GM18519 (cell line): ENCODE measurements at regions not wholly inside any gene's neighbourhood (a gene's known extent, or its start where the extent isn't known, plus 50 kb on each side); places are given as distances from the start of the nearest gene placed in this dataset.

Experiments used
- ATAC-seq: cut with Tn5 transposase; IDR thresholded peaks from one replicate; pipeline ENCODE4 v1.9.1; 2021; ENCODE audit warnings: mild to moderate bottlenecking, moderate library complexity; ENCODE audit not compliant: unreplicated experiment, low FRiP score

DNA sequence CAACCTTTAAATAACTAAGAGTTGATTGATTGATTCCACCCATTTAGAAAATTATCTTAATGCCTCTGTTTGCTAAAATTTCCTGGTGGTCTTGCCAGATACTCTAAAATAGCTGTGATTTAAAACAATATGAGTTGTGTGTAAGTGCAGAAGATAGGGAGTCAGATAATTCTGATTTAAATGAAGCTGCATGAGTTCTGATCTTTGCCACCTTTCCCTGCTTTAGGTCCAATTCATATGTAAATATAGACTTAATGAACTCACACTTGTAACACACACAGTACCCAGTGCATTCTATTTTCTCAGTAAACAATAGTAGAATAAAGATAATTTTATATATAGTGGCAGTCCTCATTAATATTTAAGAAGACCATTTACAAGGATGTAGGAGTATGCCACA is 981.8 kb downstream of the SLITRK1 start:
- no peak for ATAC-seq

GRCh38 chr13:82898586-82898985 is 983.7 kb downstream of the SLITRK1 start:
- ATAC-seq, result no peak

- ATAC-seq, result no peak
Measured at GRCh38 chr13:82879921-82880320, 1002.4 kb downstream of the SLITRK1 start.

DNA sequence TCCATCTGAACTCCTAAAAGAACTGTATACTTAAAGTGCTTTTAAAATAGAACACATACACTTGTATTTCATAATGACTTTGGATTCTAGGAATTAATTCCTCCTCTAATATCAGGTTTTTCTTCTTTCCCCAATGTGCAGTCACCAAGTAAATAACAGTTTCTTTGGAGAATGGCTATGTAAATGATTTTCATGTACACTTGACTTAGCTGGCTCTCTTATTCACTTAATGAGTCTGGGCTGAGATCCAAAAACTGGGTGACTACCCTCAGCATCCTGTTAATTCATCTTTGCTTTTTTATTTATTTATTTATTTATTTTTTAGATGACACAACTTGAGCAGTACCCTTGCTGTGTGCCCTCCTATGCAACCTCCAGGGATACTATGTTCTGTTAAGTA is 1003.7 kb downstream of the SLITRK1 start:
- no peak for ATAC-seq

DNA sequence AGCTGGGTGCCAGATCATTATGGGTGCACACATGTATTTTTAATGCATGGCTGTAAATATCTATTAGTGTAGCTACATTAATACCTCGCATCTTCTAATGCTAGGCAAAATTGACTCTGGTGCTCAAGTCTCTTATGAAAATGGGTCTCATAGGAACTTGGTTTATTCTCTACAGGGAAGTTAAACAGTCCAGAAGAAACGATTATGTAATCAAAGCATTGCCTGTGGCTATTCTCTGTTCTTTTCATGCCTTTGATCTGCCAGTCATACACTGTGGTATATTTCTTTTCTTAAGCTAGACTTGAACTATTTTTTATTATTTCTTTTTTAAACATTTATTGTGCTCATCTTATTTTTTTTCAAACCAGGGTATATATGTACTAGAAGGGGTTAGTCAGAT is 1015.0 kb downstream of the SLITRK1 start:
- ATAC-seq, result no peak

DNA sequence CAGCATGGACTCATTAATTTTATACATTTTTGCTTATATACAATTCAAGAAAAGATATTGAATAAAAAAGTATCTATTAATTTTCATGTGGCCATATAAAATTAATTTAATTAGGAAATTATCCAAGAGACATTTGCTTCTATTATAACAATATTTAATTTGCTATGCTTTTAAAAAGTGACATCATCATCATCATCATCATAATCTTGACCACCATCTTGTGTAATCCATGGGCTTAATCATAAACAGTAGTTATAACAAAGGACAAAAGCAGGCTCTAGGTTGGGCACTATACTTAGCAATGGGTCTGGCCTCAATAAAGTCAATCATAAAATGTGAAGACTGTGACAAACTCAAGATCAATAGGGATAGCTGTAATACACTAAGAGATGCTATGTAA is 1031.6 kb downstream of the SLITRK1 start:
- ATAC-seq, result no peak

- no peak for ATAC-seq
Measured at GRCh38 chr13:82848766-82849165, 1033.5 kb downstream of the SLITRK1 start.

- no peak for ATAC-seq
Measured at GRCh38 chr13:82847595-82847994, 1034.7 kb downstream of the SLITRK1 start.

GRCh38 chr13:82833923-82834322 is 1048.4 kb downstream of the SLITRK1 start:
- ATAC-seq, result no peak

- ATAC-seq, result no peak
Measured at GRCh38 chr13:82829040-82829439, 1053.2 kb downstream of the SLITRK1 start.

DNA sequence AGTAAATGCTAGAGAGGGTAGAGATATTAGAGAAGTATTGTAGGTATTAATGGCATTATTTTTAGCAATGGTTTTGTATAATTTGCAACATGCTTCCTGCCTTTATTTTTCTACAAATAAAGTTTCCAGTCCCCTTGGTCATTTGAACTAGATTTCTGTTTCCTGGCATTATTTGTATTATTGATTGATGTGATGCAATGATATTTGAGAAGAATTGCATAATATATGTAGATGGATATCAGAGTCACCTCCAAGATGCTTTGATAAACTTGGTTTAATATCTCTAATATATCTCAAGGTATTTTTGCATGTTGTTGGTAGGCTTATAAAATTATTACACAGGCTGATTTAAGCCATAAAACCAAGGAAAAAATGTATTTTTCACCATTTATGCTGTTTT is 1054.5 kb downstream of the SLITRK1 start:
- no peak for ATAC-seq

DNA sequence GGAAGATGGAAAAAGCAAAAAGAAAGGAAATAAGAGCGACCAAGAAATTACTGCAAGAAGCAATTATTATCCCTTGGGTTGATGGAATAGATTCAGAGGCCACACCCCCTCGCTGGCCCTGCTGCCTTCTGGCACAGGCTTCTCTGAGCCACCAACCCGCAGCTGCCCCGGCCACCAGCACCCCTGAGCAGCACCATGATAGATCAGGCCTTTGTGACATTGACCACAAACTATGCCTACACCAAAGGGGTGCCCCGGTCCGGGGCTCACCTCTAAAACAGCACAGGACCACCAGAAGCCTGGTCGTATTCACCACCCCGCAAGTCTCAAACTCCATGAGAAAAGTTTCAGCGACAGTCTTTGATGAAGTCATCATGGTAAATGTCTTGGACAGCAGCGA is 1059.3 kb downstream of the SLITRK1 start:
- no peak for ATAC-seq

GRCh38 chr13:82817133-82817532 is 1065.1 kb downstream of the SLITRK1 start:
- no peak for ATAC-seq

- ATAC-seq, result no peak
Measured at GRCh38 chr13:82815791-82816190, 1066.5 kb downstream of the SLITRK1 start.

DNA sequence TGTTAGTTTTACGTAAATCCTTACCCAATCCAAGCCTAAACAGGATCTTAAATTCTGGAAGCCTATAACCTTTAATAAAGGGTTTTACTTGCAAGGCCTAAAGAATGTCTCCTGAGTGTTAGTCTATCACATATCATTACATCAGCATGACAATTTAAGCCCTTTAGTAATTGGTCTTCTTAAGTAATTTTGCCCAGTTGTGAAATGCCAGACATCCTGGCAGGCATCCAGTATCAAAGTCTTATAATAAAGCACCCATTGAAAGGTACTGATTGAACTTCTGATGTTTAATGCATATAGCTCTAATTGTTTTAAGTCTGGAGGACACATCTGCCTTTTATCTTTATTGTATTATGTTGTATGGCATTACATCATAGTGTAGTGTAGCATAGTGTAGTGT is 1078.9 kb downstream of the SLITRK1 start:
- no peak for ATAC-seq

DNA sequence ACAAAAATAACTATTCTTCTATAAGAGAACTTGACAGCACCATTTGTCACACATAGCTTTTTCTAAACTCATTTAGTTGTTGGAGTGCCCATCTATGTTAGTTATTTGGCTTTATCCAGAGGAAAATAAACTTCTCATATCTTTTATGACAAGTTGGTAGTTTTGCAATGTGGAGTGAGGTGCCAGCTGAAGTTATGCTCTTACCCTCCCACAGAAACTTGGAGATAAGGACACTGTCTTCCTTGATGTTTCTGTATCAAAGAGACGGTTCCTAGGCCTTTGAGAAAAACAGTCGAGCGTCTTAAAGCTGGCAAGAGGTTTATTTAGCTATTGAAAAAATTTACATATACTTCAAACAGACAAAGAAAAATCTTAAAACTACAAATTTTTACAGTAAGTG is 1079.7 kb downstream of the SLITRK1 start:
- ATAC-seq, result no peak

GRCh38 chr13:82800391-82800790 is 1081.9 kb downstream of the SLITRK1 start:
- no peak for ATAC-seq

- ATAC-seq, result no peak
Measured at GRCh38 chr13:82797876-82798275, 1084.4 kb downstream of the SLITRK1 start.

- ATAC-seq, result no peak
Measured at GRCh38 chr13:82791035-82791434, 1091.2 kb downstream of the SLITRK1 start.

DNA sequence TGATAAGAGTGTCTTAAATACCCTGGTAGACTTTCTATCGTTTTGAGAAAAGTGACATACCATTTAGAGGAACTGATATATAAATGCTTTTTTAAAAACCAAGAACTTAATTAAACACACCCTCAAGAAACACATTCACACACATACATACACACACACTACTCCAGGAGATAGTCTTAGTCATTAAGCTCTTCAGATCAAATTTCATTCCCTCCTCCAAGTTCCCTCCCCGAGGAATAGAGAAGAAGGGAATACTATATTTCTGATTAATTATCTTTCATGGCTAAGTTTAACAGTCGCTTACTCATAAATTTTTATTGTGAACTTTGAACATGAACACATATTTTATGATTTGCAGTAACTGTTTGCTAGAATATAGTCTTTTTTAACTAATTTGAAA is 1109.5 kb downstream of the SLITRK1 start:
- ATAC-seq, result no peak

DNA sequence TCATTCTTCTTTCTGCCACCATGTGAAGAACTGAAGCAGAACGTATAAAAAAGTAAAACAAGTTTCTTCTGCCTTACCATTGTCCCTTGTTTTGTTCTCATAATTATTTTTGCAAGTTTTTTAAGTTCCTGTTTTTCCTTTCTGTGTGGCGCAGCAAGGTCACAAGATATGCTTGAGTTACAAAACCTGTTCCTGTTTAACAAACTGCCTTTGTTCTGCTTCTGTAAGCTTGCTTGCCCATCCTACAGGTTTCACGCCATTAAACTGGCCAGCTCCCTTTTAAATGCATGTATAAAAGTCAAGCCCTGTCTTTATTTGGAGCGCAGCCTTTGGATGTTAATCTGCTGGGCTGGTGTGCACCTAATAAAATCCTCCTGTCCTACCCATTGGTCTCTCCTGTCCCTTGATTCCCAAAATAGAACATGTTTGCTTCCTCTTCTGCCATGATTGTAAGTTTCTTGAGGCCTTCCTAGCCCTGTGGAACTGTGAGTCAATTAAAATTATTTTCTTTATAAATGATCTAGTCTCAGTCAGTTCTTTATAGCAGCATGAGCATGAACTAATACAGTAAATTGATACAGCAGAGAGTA is 1115.4 kb downstream of the SLITRK1 start:
- ATAC-seq, result no peak

DNA sequence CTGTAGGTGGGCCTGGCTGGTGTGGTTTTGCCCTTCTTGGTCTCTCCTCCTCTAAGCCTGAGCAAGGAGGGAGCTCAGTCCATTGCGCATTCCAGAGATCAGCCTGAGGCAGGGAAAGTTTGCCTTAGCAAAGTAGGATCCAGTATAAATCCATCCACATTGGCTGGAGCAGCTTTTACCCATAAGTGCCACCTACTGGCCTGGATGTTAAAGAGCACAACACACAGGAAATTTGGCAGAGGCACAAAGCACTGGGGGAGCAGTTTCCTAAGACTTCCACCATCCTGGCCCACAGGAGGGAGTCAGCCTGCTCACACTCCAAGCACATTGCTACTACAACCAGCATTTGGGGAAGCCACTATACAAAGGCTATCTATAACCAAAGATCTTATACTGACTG is 1124.2 kb downstream of the SLITRK1 start:
- no peak for ATAC-seq

GRCh38 chr13:82751206-82751605 is 1131.1 kb downstream of the SLITRK1 start:
- ATAC-seq, result no peak
